Naive thymus-derived CD4-positive, alpha-beta T cell (primary cell): ENCODE measurements at regions not wholly inside any gene's neighbourhood (a gene's known extent, or its start where the extent isn't known, plus 50 kb on each side); places are given as distances from the start of the nearest gene placed in this dataset.

ENCODE experiments used
- ATAC-seq: fragments of 150-1000 bp; cut with Tn5 transposase; 2 replicates; pipeline ENCODE4 v1.10.0; 2021; ENCODE audit warnings: mild to moderate bottlenecking, moderate library complexity
- CTCF ChIA-PET: fragments of 350-600 bp; sonication (Branson Sonifier 250); formaldehyde crosslinking; loops from one replicate; lab custom pipeline; 2021; ENCODE audit warnings: antibody characterized with exemption; lab: Charles Lee
- POLR2A ChIA-PET: fragments of 350-600 bp; sonication (Branson Sonifier 250); formaldehyde crosslinking; loops from one replicate; lab custom pipeline; 2021; ENCODE audit warnings: antibody characterized with exemption, inconsistent platforms; lab: Charles Lee
- DNase-seq, 9 donors: peaks; one replicate each; pipeline versions ENCODE4 v3.0.0 to v3.0.0-alpha.2; 2020 to 2022; ENCODE audit warnings: mixed read lengths in 1 of 9
- H3K27ac ChIP-seq: one replicate; pipeline ENCODE4 v1.7.0; 2013; ENCODE audit warnings: mild to moderate bottlenecking, low read depth, low read length, moderate library complexity
- H3K27me3 ChIP-seq, 2 donors: one replicate each; pipeline ENCODE4 v1.7.0; 2013; ENCODE audit warnings: low read length in 2 of 2, mild to moderate bottlenecking in 2 of 2, moderate library complexity in 2 of 2; ENCODE audit not compliant: control insufficient read depth in 2 of 2, insufficient read depth in 2 of 2
- H3K36me3 ChIP-seq, 3 experiments: 1 replicate in 2 of 3; 2 replicates in 1 of 3; pipeline ENCODE4 v1.7.0; 2013; ENCODE audit warnings: low read length in 3 of 3, mild to moderate bottlenecking in 3 of 3, moderate library complexity in 1 of 3; ENCODE audit not compliant: insufficient read depth in 3 of 3, control insufficient read depth in 2 of 3
- H3K4me1 ChIP-seq, 2 donors: one replicate each; pipeline ENCODE4 v1.7.0; 2013; ENCODE audit warnings: low read length in 2 of 2, mild to moderate bottlenecking in 2 of 2, moderate library complexity in 1 of 2; ENCODE audit not compliant: control insufficient read depth in 2 of 2, insufficient read depth in 2 of 2
- H3K4me3 ChIP-seq: 2 replicates; pipeline ENCODE4 v1.7.0; 2013; ENCODE audit warnings: mild to moderate bottlenecking, low read length
- H3K9me3 ChIP-seq, 3 experiments: 1 replicate in 2 of 3; 2 replicates in 1 of 3; pipeline ENCODE4 v1.7.0; 2013; ENCODE audit warnings: low read length in 3 of 3; ENCODE audit not compliant: control insufficient read depth in 2 of 3
- H3K27ac Mint-ChIP-seq, 9 donors: one replicate each; pipeline ENCODE4 v1.8.0; 2020 to 2022; ENCODE audit warnings: mixed read lengths in 9 of 9, mild to moderate bottlenecking in 8 of 9, moderate library complexity in 5 of 9, inconsistent platforms in 2 of 9
- H3K27me3 Mint-ChIP-seq, 5 donors: one replicate each; pipeline ENCODE4 v1.8.0; 2021 to 2022; ENCODE audit warnings: mixed read lengths in 5 of 5, mild to moderate bottlenecking in 1 of 5
- H3K36me3 Mint-ChIP-seq, 5 donors: one replicate each; pipeline ENCODE4 v1.8.0; 2020 to 2022; ENCODE audit warnings: mixed read lengths in 5 of 5, mild to moderate bottlenecking in 3 of 5, inconsistent platforms in 1 of 5
- H3K4me1 Mint-ChIP-seq, 7 donors: one replicate each; pipeline ENCODE4 v1.8.0; 2020 to 2022; ENCODE audit warnings: mixed read lengths in 7 of 7, mild to moderate bottlenecking in 3 of 7, inconsistent platforms in 1 of 7
- H3K4me3 Mint-ChIP-seq, 10 donors: one replicate each; pipeline ENCODE4 v1.8.0; 2020 to 2022; ENCODE audit warnings: mild to moderate bottlenecking in 10 of 10, mixed read lengths in 10 of 10, moderate library complexity in 6 of 10, inconsistent platforms in 2 of 10
- H3K9me3 Mint-ChIP-seq, 11 donors: one replicate each; pipeline ENCODE4 v1.8.0; 2020 to 2022; ENCODE audit warnings: mixed read lengths in 11 of 11, mild to moderate bottlenecking in 4 of 11, inconsistent platforms in 1 of 11, moderate library complexity in 1 of 11
- intact Hi-C, 2 donors: fragments of 100-400 bp; cut with micrococcal nuclease; formaldehyde crosslinking; loops; one replicate each; pipeline ENCODE4 v1.15.1; 2023

GRCh38 chr2:109707281-109708147 is 86.6 kb upstream of the RGPD5 start:
- no peak overlapping the region for H3K4me3 ChIP-seq
- DNase-seq (no peak), ATAC-seq (no peak)
- Mint-ChIP-seq H3K27ac (no peak overlapping the region), H3K4me1 (peaks cover 0 to 2% (median 0%) of the 10 kb centered on the region in 7 donors), H3K27me3 (peaks cover 0 to 1% (median 0%) of the 10 kb centered on the region in 5 donors), H3K4me3 (no peak overlapping the region), H3K9me3 (no peaks in the 10 kb centered on the region), H3K36me3 (no peaks in the 10 kb centered on the region)
- H3K36me3 ChIP-seq = no peaks in the 10 kb centered on the region
- intact Hi-C loops = no loop called here
- no peaks in the 10 kb centered on the region for H3K27me3 ChIP-seq
- no peaks in the 10 kb centered on the region for H3K9me3 ChIP-seq
- H3K27ac ChIP-seq = no peak overlapping the region
- H3K4me1 ChIP-seq = no peaks in the 10 kb centered on the region
- POLR2A ChIA-PET = no interaction called here
- CTCF ChIA-PET = no interaction called here

GRCh38 chr2:109710505-109711229 is 83.4 kb upstream of the RGPD5 start:
- Mint-ChIP-seq H3K9me3 (no peaks in the 10 kb centered on the region), H3K4me3 (no peak overlapping the region), H3K27ac (no peak overlapping the region), H3K27me3 (no peaks in the 10 kb centered on the region), H3K4me1 (no peaks in the 10 kb centered on the region), H3K36me3 (no peaks in the 10 kb centered on the region)
- no peak for ATAC-seq
- CTCF ChIA-PET = no interaction called here
- POLR2A ChIA-PET = no interaction called here
- Histone ChIP-seq H3K4me3 (no peak overlapping the region), H3K4me1 (no peaks in the 10 kb centered on the region), H3K9me3 (no peaks in the 10 kb centered on the region), H3K36me3 (no peaks in the 10 kb centered on the region), H3K27ac (no peak overlapping the region), H3K27me3 (no peaks in the 10 kb centered on the region)
- DNase-seq = no peak
- intact Hi-C loops = no loop called here

GRCh38 chr2:109711230-109712122 is 82.6 kb upstream of the RGPD5 start:
- Mint-ChIP-seq H3K27ac (no peak overlapping the region), H3K4me1 (no peaks in the 10 kb centered on the region), H3K36me3 (no peaks in the 10 kb centered on the region), H3K4me3 (no peak overlapping the region), H3K9me3 (no peaks in the 10 kb centered on the region), H3K27me3 (peaks cover 0 to 4% (median 0%) of the 10 kb centered on the region in 5 donors)
- no peak overlapping the region for H3K27ac ChIP-seq
- no peak overlapping the region for H3K4me3 ChIP-seq
- ChIA-PET POLR2A (no interaction called here), CTCF (no interaction called here)
- no peaks in the 10 kb centered on the region for H3K4me1 ChIP-seq
- ATAC-seq (no peak), DNase-seq (no peak)
- intact Hi-C loops = no loop called here
- no peaks in the 10 kb centered on the region for H3K9me3 ChIP-seq
- no peaks in the 10 kb centered on the region for H3K36me3 ChIP-seq
- no peaks in the 10 kb centered on the region for H3K27me3 ChIP-seq

- no peaks in the 10 kb centered on the region for H3K27me3 ChIP-seq
- no peaks in the 10 kb centered on the region for H3K36me3 ChIP-seq
- CTCF ChIA-PET = no interaction called here
- H3K9me3 Mint-ChIP-seq = no peaks in the 10 kb centered on the region
- no peak overlapping the region for H3K4me3 ChIP-seq
- no peaks in the 10 kb centered on the region for H3K4me1 ChIP-seq
- peaks cover 0 to 4% (median 0%) of the 10 kb centered on the region in 5 donors for H3K27me3 Mint-ChIP-seq
- no peak overlapping the region for H3K4me3 Mint-ChIP-seq
- no peaks in the 10 kb centered on the region for H3K36me3 Mint-ChIP-seq
- ATAC-seq (no peak), DNase-seq (no peak)
- H3K9me3 ChIP-seq = no peaks in the 10 kb centered on the region
- intact Hi-C loops = no loop called here
- no peak overlapping the region for H3K27ac ChIP-seq
- H3K4me1 Mint-ChIP-seq = no peaks in the 10 kb centered on the region
- H3K27ac Mint-ChIP-seq = no peak overlapping the region
- POLR2A ChIA-PET = no interaction called here
Observed at GRCh38 chr2:109712123-109712449, 82.0 kb upstream of the RGPD5 start.

- no peak overlapping the region for H3K4me3 Mint-ChIP-seq
- H3K27ac ChIP-seq = no peak overlapping the region
- intact Hi-C loops = no loop called here
- no peaks in the 10 kb centered on the region for H3K36me3 ChIP-seq
- H3K27me3 Mint-ChIP-seq = peaks cover 0 to 4% (median 0%) of the 10 kb centered on the region in 5 donors
- no peaks in the 10 kb centered on the region for H3K36me3 Mint-ChIP-seq
- H3K4me1 Mint-ChIP-seq = no peaks in the 10 kb centered on the region
- peaks cover 0 to under 1% (median 0%) of the 10 kb centered on the region in 11 donors for H3K9me3 Mint-ChIP-seq
- no peak overlapping the region for H3K27ac Mint-ChIP-seq
- POLR2A ChIA-PET = no interaction called here
- H3K4me1 ChIP-seq = no peaks in the 10 kb centered on the region
- no peak overlapping the region for H3K4me3 ChIP-seq
- CTCF ChIA-PET = no interaction called here
- no peaks in the 10 kb centered on the region for H3K27me3 ChIP-seq
- no peaks in the 10 kb centered on the region for H3K9me3 ChIP-seq
- no peak for DNase-seq
- no peak for ATAC-seq
Observed at GRCh38 chr2:109712746-109713145, 81.4 kb upstream of the RGPD5 start.

GRCh38 chr2:109715313-109715805 is 78.7 kb upstream of the RGPD5 start:
- intact Hi-C loops = loop anchor here in 1 of 2 donors (5.0 kb wide), 1 partner anchor 168 kb away; no protein-coding TSS in a partner anchor
- no peaks in the 10 kb centered on the region for H3K9me3 ChIP-seq
- Mint-ChIP-seq H3K27ac (no peak overlapping the region), H3K27me3 (peaks cover 0 to 11% (median 4%) of the 10 kb centered on the region in 5 donors), H3K36me3 (peaks cover 0 to 5% (median 0%) of the 10 kb centered on the region in 5 donors), H3K4me1 (peaks cover 0 to 4% (median 0%) of the 10 kb centered on the region in 7 donors), H3K4me3 (no peak overlapping the region), H3K9me3 (peaks cover 0 to 5% (median 0%) of the 10 kb centered on the region in 11 donors)
- CTCF ChIA-PET = no interaction called here
- H3K27me3 ChIP-seq = no peaks in the 10 kb centered on the region
- no peaks in the 10 kb centered on the region for H3K36me3 ChIP-seq
- POLR2A ChIA-PET = no interaction called here
- H3K4me1 ChIP-seq = no peaks in the 10 kb centered on the region
- no peak for ATAC-seq
- H3K27ac ChIP-seq = no peak overlapping the region
- no peak for DNase-seq
- H3K4me3 ChIP-seq = no peak overlapping the region
